ENCODE measurements at regions not wholly inside any gene's neighbourhood (a gene's known extent, or its start where the extent isn't known, plus 50 kb on each side); places are given as distances from the start of the nearest gene placed in this dataset.
A peak's percentile ranks its signal among the peaks of the same experiment; 100 is the strongest.

- ATAC-seq: no peak
- no peak for DNase-seq (ENCODE audit: low spot score)
These were observed 98.7 kb downstream of the ERMARD start for GRCh38 chr6:169850154-169850553.

GRCh38 chr6:169849396-169849795 is 98.0 kb downstream of the ERMARD start:
- DNase-seq (ENCODE audit: low spot score) (peak; percentile 37), ATAC-seq (no peak)

DNA sequence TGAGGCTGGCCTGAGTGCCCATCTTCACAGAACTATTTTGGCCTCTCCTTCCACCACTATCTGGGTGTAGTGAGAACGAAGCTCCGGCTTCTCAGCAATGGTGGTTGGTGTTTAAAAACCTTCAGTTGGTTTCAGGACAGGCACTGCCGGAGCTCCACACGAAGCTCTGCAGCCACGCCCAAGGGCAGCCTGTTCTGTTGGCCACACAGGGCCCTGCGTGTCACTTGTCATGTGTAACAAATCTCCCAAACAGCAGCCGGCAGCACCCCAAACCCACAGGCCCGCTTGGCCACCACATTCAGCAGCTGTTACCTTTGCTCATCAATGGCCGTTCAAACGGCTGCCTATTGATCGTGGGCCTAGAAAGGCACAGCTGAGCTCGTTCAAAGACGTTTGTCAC is 97.5 kb downstream of the ERMARD start:
- DNase-seq (ENCODE audit: low spot score) (peak; percentile 35), ATAC-seq (no peak)

- DNase-seq (ENCODE audit: low spot score) (peak; percentile 32), ATAC-seq (no peak)
These were observed 96.5 kb downstream of the ERMARD start for GRCh38 chr6:169847901-169848311.

DNA sequence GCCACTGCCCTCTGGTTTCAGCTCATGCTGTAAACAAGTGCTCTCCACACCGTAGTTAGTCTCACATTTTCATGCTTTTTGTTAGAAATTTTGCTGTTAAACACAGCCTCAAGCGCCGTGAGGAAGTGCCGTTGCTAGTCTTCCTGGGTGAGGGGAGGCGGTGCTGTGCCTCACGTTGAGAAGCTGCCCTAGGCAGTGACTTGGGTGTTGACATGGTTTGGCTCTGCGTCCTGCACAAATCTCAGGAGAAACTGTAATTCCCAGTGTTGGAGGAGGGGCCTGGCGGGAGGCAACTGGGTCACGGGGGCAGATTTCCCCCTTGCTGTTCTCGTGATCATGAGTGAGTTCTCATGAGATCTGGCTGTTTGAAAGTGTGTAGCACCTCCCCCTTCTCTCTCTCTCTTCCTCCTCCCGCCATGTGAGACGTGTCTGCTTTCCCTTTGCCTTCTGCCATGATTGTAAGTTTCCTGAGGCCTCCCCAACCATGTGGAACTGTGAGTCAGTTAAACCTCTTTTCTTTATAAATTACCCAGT is 95.8 kb downstream of the ERMARD start:
- ATAC-seq: no peak
- DNase-seq (ENCODE audit: low spot score): no peak

DNA sequence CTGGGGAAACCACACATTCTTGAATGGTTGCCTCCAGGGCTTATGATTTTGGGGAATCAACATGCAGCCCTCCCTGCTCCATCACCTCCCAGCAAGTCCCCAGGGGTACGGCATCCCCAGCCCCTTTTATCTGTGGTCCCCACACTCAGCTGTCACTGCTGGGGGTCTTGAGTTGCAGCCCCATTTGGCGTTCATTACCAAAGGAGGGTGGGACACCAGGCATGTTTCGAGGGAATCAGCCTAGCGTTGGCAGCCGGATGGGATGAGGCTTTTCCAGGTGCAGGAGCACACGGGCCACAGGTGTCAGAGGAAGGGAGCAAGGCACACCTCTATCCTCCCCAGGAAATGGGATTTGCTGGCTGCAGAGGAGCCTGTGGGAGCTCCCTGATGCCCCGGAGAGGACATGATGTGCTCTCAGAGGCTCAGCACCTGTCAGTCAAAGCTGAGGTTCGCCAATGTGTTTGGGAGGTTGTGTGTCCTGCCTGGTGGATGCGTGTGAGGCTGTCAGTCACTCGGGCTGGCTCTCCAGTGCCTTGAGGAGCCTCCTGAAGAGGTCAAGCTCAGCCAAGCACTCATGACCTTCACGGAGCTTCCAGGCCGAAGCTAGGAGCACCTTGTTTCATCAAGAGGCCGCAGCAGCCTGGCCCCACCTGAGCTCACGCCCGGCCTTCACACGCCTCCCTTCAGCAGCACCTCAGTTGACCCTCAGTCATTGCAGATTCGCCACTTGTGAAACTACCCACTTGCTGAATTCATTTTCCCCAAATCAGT is 95.0 kb downstream of the ERMARD start:
- ATAC-seq (no peak), DNase-seq (ENCODE audit: low spot score) (peak; percentile 23)

GRCh38 chr6:169845426-169846285 is 94.2 kb downstream of the ERMARD start:
- ATAC-seq (no peak), DNase-seq (ENCODE audit: low spot score) (peak; percentile 19)

GRCh38 chr6:169844946-169845345 is 93.5 kb downstream of the ERMARD start:
- DNase-seq (ENCODE audit: low spot score) (peak; percentile 38), ATAC-seq (no peak)

GRCh38 chr6:169843991-169844390 is 92.6 kb downstream of the ERMARD start:
- DNase-seq (ENCODE audit: low spot score) (peak; percentile 10), ATAC-seq (no peak)

GRCh38 chr6:169843110-169843509 is 91.7 kb downstream of the ERMARD start:
- DNase-seq (ENCODE audit: low spot score): peak; percentile 22
- ATAC-seq: no peak

DNA sequence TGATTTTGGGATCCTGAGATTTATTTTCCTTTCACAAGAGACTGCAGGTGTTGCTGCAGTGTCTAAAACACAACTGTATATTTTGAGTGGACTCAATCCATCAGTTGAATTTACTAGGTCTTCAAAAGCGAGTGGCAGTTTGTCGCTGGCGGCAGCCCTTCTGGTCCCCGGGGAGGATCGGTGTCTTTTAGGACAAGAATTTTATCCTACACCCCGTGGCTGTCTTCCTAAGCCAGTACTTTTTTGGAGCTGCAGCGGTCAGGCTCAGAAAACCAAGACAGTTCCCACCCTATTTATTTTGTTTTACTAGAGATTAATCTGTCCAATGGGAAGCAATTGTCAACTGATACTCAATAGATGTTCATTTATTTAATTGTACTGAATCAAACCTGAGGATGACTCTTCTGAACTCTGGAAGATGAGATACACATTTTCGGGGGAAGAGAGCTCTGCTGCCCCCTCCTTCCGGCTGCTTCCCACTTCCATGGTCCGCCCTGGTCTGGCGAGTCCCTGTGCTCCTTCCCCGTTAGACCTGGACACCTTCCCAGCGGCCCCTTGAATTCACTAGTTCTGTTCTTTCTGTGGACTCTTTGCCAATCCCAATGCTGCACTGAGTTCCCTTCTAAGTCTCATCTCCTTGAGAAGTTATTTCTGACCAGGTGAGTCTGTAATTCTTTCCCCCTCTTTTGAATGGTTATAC is 90.6 kb downstream of the ERMARD start:
- DNase-seq (ENCODE audit: low spot score): peak; percentile 21

GRCh38 chr6:169841251-169841650 is 89.8 kb downstream of the ERMARD start:
- ATAC-seq: no peak
- DNase-seq (ENCODE audit: low spot score): no peak

More for the DNA sequence above, 90.6 kb downstream of the ERMARD start:
- ATAC-seq: no peak

GRCh38 chr6:169839898-169840631 is 88.6 kb downstream of the ERMARD start:
- ATAC-seq: no peak
- DNase-seq (ENCODE audit: low spot score): peak; percentile 41

DNA sequence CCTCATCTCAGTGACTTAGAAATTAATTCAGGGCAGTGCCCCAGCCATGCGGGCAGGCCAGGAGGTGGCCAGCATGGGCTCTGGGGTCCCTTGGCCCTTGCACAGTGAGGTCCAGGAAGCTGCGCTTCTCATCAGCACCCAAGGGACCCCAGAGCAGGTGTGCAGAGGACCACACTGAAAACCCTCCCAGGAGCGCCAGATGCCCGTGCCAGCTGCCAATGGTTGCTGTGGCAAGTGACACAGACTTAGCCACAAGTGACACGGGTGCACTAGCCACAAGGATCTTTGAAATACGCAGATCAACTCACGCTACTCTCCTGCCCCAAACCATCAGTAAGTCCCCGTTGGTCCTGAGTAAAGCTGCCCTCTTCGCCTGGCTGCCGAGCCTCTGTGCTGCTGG is 88.1 kb downstream of the ERMARD start:
- ATAC-seq (no peak), DNase-seq (ENCODE audit: low spot score) (no peak)

- DNase-seq (ENCODE audit: low spot score) (no peak), ATAC-seq (no peak)
These were observed 87.6 kb downstream of the ERMARD start for GRCh38 chr6:169839029-169839481.

GRCh38 chr6:169838346-169839028 is 87.1 kb downstream of the ERMARD start:
- ATAC-seq: no peak
- DNase-seq (ENCODE audit: low spot score): no peak

GRCh38 chr6:169837529-169838250 is 86.3 kb downstream of the ERMARD start:
- ATAC-seq (no peak), DNase-seq (ENCODE audit: low spot score) (no peak)

DNA sequence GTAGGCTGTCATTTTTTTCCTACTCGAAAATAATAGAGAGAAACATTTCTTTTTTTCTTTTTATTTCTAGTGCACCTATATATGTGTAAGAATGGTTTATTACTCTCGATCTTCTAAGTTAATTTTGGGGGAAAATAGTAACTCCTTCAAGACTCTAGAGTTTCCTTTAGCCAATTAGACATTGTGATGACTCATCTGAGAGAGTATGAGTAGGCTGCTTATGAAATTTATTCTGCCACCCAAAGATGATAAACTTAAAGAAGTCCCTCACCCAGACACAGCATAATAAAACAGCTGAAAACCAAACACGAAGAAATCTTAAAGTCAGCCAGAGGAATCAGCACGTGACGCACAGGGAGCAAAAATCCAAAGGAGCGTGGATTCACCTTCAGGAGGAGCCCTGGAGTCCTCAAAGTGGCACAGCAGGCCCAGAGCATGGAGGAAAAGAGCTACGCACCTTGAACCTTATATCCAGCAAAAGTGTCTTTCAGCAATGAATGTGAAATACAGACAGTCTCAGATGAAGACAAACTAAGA is 81.9 kb downstream of the ERMARD start:
- ATAC-seq: no peak
- no peak for DNase-seq (ENCODE audit: low spot score)
